Activated CD4-positive, alpha-beta T cell treated with anti-CD3 and anti-CD28 coated beads, Interleukin-2, amount 10 ng/mL, durations not matched to agents 24 days and 14 days (primary cell): ENCODE measurements at regions not wholly inside any gene's neighbourhood (a gene's known extent, or its start where the extent isn't known, plus 50 kb on each side); places are given as distances from the start of the nearest gene placed in this dataset.

ENCODE experiments used
- DNase-seq: peaks from one replicate; pipeline ENCODE4 v3.0.0; 2022
- H3K27ac Mint-ChIP-seq: one replicate; pipeline ENCODE4 v1.8.0; 2022; ENCODE audit warnings: mild to moderate bottlenecking, mixed read lengths
- H3K27me3 Mint-ChIP-seq: one replicate; pipeline ENCODE4 v1.8.0; 2022; ENCODE audit warnings: mixed read lengths
- H3K36me3 Mint-ChIP-seq: one replicate; pipeline ENCODE4 v1.8.0; 2022; ENCODE audit warnings: low read depth, mild to moderate bottlenecking, mixed read lengths
- H3K4me1 Mint-ChIP-seq: one replicate; pipeline ENCODE4 v1.8.0; 2021; ENCODE audit warnings: mixed read lengths
- H3K4me3 Mint-ChIP-seq: one replicate; pipeline ENCODE4 v1.8.0; 2022; ENCODE audit warnings: mild to moderate bottlenecking, moderate library complexity, mixed read lengths
- H3K9me3 Mint-ChIP-seq: one replicate; pipeline ENCODE4 v1.8.0; 2021; ENCODE audit warnings: mixed read lengths
- intact Hi-C: fragments of 100-400 bp; cut with micrococcal nuclease; formaldehyde crosslinking; loops from one replicate; pipeline ENCODE4 v1.15.1; 2023

DNA sequence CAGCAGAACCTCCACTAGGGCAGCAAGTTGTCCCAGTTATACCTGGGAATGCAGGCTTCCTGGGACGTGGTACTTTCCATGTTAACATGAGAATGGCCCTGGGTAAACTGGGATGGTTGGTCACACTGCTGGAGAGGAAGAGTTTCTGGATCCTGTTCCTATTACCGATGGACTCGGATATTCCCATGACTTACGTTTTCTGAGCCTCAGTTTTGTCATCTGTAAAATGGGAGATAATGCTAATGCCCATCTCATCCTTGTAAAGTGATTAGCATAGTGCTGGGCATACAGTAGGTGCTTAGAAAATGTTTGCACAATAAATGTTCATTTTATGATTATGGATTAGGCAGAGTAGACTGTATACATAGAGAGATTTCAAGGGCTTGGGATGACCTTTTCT, 280.9 kb upstream of the EEF2KMT start:
- Mint-ChIP-seq H3K9me3 (no peaks in the 10 kb centered on the region), H3K27ac (no peak overlapping the region), H3K27me3 (no peaks in the 10 kb centered on the region), H3K4me1 (no peaks in the 10 kb centered on the region), H3K36me3 (no peaks in the 10 kb centered on the region), H3K4me3 (no peak overlapping the region)
- intact Hi-C loops: no loop called here
- DNase-seq: no peak

DNA sequence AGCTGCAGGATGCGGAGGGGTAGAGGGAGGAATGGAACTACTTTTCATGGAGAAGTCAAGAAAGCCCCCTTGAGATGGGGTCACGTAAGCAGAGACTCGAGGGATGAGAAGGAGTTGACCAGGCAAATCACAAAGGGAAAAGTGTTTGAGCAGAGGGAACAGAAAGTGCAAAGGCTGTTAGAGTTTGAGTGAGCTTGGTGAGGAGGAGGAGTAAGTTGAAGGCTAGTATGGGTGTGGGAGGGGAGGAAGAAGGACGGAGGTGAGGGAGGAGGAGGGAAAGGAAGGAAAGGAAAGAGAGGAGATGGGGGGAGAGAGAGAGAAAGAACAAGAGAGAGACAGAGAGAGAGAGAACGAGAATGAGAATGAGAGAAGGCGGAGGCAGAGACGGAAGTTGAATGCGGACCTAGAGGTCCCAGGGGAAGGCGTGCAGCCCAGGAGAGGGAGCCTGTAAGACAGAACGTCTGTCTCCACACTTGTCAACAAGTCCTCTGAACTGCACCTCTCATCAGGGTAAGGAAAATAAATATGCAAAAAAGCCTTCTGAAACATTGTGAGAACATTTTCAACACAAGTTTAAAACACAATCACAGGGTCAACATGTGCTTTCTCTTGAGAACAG, 279.8 kb upstream of the EEF2KMT start:
- no peaks in the 10 kb centered on the region for H3K27me3 Mint-ChIP-seq
- no peak overlapping the region for H3K27ac Mint-ChIP-seq
- no peak for DNase-seq
- no peaks in the 10 kb centered on the region for H3K4me1 Mint-ChIP-seq
- no peak overlapping the region for H3K4me3 Mint-ChIP-seq
- no peaks in the 10 kb centered on the region for H3K36me3 Mint-ChIP-seq
- no peaks in the 10 kb centered on the region for H3K9me3 Mint-ChIP-seq
- intact Hi-C loops: no loop called here

DNA sequence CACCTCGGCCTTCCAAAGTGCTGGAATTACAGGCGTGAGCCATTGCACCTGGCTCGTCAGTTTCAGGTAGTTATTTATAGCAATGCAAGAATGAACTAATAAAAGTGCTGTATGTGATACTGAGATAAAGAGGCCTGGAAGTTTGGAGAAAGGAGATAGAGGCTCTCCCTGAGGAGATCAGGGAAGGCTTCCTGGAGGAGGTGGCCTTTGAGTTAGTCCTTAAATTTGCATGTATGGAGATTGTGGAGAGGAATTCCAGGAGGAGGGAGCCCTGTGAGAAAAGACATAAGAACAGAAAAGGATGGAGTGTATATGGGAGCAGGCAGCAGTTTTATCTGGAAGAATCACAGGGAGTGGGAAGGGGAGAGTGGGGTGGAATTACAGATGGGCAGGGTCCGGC, 276.6 kb upstream of the EEF2KMT start:
- intact Hi-C loops: no loop called here
- Mint-ChIP-seq H3K4me1 (no peaks in the 10 kb centered on the region), H3K27me3 (no peaks in the 10 kb centered on the region), H3K9me3 (no peaks in the 10 kb centered on the region), H3K4me3 (no peak overlapping the region), H3K27ac (no peak overlapping the region), H3K36me3 (no peaks in the 10 kb centered on the region)
- no peak for DNase-seq

DNA sequence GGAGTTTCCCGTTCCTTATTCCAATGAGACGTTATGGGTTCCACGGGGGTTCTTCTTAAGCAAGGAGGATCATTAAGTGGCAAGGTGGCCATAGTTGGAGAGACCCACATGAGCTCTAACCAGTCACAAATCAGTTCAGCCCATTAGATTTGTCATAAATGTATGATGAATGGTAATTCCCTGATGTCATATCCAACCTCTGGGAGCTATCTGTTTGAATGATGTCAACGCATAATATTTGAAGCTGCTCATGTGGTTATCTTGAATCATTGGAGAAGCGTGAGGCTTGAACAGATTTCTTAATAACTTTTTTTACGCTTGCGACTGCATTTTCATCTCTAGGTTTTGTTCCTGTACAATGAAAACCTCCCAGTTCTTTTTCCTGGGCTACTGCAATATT, 270.4 kb upstream of the EEF2KMT start:
- Mint-ChIP-seq H3K9me3 (no peaks in the 10 kb centered on the region), H3K27me3 (no peaks in the 10 kb centered on the region), H3K4me3 (no peak overlapping the region), H3K36me3 (no peaks in the 10 kb centered on the region), H3K27ac (no peak overlapping the region), H3K4me1 (no peaks in the 10 kb centered on the region)
- intact Hi-C loops: no loop called here
- DNase-seq: no peak

DNA sequence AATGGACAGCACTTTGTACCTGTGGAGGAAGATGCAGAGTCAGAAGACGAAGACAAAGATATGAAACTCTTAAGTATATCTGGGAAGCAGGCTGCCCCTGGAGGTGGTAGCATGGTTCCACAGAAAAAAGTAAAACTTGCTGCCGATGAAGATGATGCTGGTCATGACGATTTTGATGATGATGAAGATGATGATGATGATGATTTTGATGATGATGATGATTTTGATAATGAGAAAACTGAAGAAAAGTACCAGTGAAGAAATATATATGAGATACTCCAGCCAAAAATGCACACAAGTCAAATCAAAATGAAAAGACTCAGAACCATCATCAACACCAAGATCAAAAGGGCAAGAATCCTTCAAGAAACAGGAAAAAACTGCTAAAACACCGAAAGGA, 268.5 kb upstream of the EEF2KMT start:
- no peaks in the 10 kb centered on the region for H3K36me3 Mint-ChIP-seq

DNA sequence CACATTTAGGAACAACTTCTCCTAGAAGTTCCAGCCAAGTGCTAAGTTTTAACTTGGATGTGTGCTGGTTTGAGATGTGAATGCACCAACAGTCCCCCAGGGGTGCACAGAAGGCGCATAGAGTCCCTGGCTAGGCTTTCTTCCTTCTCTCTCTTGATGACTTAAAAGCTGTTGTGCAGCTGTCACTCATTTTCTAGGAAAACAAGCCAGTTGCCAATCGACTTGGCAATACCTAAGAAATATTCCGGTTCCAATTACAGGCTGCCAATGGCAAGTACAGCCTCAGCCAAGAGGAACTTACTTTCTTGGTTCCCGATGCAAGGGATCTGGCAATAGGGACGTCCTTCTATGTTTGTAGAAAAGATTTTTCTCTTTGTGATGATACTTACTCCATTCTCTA, 266.6 kb upstream of the EEF2KMT start:
- Mint-ChIP-seq H3K27ac (no peak overlapping the region), H3K27me3 (no peaks in the 10 kb centered on the region), H3K36me3 (no peaks in the 10 kb centered on the region), H3K9me3 (no peaks in the 10 kb centered on the region), H3K4me3 (no peak overlapping the region), H3K4me1 (no peaks in the 10 kb centered on the region)
- DNase-seq: no peak
- intact Hi-C loops: no loop called here

More for the DNA sequence above, 268.5 kb upstream of the EEF2KMT start:
- Mint-ChIP-seq H3K4me3 (no peak overlapping the region), H3K27me3 (no peaks in the 10 kb centered on the region), H3K4me1 (no peaks in the 10 kb centered on the region), H3K27ac (no peak overlapping the region), H3K9me3 (no peaks in the 10 kb centered on the region)
- intact Hi-C loops: no loop called here
- DNase-seq: no peak

DNA sequence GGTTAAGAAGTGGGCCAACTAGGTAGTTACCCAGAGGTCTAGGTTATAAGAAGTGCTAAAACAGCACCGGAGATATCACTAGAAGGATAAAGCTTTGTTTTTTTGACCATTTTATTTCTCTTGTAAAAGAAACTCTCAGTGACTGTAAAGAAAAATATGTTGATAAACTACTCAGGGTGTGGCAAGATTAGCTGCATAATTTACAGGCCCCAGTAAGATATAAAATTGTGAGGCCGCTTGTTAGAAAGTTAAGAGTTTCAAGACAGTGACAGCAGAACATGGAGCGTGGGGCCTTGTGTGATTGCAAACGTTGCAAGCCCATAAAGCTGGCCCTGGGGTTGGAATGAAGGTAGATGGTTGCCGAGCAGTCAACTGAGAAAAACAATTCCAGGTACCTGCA, 263.7 kb upstream of the EEF2KMT start:
- no peaks in the 10 kb centered on the region for H3K4me1 Mint-ChIP-seq
- H3K9me3 Mint-ChIP-seq: no peaks in the 10 kb centered on the region
- H3K27ac Mint-ChIP-seq: no peak overlapping the region
- DNase-seq: no peak
- no peak overlapping the region for H3K4me3 Mint-ChIP-seq
- intact Hi-C loops: no loop called here
- no peaks in the 10 kb centered on the region for H3K36me3 Mint-ChIP-seq
- no peaks in the 10 kb centered on the region for H3K27me3 Mint-ChIP-seq

DNA sequence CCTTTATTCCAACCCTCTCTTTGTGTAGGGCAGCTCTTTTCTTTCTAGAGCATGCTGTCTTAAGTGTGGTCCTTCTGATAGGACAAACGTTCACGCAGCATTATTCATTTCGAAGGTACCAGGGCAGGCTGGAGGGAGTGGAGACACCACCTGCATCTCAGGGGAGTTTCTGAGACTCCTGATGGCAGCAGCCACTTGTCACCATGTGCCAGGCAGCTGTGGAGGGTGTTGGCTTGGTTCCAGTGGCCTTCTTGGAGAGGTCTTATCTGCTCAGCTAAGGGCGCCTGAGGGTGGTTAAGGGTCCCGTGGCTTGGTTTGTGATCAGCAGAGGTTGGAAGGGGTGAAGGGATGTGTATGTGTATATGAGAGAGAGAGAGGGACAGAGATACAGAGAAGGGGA, 257.1 kb upstream of the EEF2KMT start:
- Mint-ChIP-seq H3K4me3 (no peak overlapping the region), H3K36me3 (no peaks in the 10 kb centered on the region), H3K27ac (no peak overlapping the region), H3K9me3 (no peaks in the 10 kb centered on the region), H3K27me3 (no peaks in the 10 kb centered on the region), H3K4me1 (no peaks in the 10 kb centered on the region)
- no peak for DNase-seq
- intact Hi-C loops: no loop called here

DNA sequence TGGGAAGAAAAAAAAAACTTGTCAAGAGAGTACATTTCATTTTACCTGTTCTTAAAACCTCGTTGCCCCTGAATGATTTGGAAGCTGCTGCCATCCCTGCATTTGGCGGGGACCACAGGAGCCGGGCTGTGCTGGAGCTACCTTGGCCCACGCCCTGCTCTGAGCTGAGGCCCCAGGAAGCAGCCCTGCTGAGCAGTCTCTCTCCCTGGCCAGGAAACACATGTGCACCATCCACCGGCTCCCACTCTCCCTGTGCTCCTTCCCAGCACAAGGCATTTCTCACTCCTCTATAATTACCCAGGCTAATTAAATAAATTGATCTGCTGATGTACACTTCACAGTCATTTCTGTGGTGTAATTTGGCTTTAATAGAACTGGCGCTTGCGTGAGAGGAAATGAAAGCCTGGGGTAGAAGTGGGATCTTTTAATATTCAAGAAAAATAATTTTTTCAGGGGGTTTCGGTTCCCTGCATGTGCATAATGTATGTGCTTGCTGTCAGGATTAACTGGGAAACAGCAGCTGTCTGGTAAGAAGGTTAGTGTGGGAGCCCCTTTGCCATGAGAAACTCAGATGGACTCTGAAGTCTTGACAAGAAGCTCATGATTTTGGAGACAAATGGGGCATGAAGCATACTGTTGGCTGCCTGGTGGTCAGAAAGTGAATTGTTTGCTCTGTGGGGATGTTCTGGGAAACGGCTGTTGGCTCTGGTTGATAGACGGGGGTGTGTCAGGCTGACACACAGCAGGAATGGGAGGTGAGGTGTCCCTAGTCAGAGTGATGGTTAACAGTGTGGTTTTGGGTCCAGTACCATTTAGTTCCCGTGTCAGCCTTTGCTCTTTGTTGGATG, 252.3 kb upstream of the EEF2KMT start:
- Mint-ChIP-seq H3K9me3 (peaks cover 5% of the 10 kb centered on the region), H3K36me3 (no peaks in the 10 kb centered on the region), H3K4me3 (no peak overlapping the region), H3K27me3 (no peaks in the 10 kb centered on the region), H3K27ac (no peak overlapping the region), H3K4me1 (no peaks in the 10 kb centered on the region)
- DNase-seq: no peak
- intact Hi-C loops: no loop called here

DNA sequence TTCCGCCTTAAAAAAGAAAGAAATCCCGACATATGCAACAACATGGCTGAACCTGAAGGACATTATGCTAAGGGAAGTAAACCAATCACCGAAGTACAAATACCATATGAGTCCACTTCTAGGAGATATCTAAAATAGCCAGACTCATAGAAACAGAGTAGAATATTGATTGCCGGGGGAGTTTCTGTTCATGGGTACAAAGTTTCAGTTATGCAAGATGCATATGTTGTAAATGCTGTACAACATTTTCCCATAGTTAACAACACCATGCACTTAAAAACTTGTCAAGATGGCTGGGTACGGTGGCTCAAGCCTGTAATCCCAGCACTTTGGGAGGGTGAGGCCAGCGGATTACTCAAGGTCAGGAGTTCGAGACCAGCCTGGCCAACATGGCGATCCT, 251.5 kb upstream of the EEF2KMT start:
- Mint-ChIP-seq H3K9me3 (peaks cover 5% of the 10 kb centered on the region), H3K36me3 (no peaks in the 10 kb centered on the region), H3K27ac (no peak overlapping the region), H3K4me1 (no peaks in the 10 kb centered on the region), H3K4me3 (no peak overlapping the region), H3K27me3 (no peaks in the 10 kb centered on the region)
- DNase-seq: no peak
- intact Hi-C loops: no loop called here

DNA sequence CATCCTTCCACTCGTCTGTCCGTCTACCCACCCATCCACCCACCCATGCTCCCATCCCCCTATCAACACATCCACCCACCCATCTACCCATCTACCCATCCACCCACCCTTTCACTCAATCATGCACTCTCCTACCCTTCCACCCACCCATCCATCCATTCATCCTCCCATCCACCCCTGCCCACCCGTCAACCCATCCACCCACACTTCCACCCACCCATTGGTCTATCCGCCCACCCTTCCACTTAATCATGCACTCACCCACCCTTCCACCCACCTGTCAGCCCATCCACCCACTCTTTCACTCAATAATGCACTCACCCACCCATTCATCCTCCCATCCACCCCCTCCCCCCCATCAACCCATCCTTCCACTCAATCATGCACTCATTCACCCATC, 250.0 kb upstream of the EEF2KMT start:
- H3K4me1 Mint-ChIP-seq: no peaks in the 10 kb centered on the region
- no peak overlapping the region for H3K27ac Mint-ChIP-seq
- H3K36me3 Mint-ChIP-seq: no peaks in the 10 kb centered on the region
- intact Hi-C loops: no loop called here
- no peak overlapping the region for H3K4me3 Mint-ChIP-seq
- H3K27me3 Mint-ChIP-seq: no peaks in the 10 kb centered on the region
- peaks cover 5% of the 10 kb centered on the region for H3K9me3 Mint-ChIP-seq
- no peak for DNase-seq

DNA sequence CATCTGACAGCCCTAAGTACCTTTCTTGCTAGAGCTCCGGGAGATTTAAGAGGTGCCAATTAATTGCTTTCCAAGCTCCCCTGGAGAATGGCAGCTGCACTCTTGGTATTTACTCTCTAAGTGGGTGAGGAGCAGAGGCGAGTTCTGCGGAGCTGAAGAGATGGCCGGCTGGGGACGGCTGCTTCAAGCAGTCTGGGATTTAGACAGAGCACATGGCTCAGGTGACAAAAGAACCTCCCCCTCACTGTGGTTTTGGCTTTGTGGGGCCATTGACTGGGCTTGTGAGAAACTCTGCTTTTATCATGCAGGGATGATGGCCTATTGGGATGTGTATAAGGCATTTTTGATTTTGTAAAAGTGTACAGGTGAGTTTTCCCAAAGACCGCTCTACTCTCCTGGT, 239.3 kb upstream of the EEF2KMT start:
- intact Hi-C loops: no loop called here
- Mint-ChIP-seq H3K27me3 (no peaks in the 10 kb centered on the region), H3K4me3 (no peak overlapping the region), H3K27ac (no peak overlapping the region), H3K36me3 (no peaks in the 10 kb centered on the region), H3K4me1 (no peaks in the 10 kb centered on the region), H3K9me3 (no peaks in the 10 kb centered on the region)
- no peak for DNase-seq

DNA sequence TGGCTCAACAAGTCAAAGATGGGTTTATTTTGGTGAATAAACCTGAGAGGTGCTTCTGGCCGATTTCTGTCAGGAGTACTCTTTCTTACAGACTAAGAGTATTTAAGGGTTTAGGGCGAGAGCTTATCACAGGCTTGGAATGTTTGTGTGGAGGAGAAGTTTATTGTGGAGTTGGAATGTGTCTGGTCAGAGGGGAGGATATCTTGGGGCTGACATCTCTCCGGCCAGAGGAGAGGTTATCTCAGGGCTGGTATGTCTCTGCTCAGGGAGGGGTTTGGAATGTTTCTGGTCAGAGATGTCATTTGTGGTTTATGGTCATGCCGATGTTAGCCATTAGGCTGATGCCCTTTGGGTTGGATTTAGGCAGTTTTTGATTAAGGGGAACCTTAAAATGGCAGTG, 236.4 kb upstream of the EEF2KMT start:
- H3K4me3 Mint-ChIP-seq: no peak overlapping the region
- no peaks in the 10 kb centered on the region for H3K27me3 Mint-ChIP-seq
- DNase-seq: no peak
- intact Hi-C loops: no loop called here
- no peaks in the 10 kb centered on the region for H3K4me1 Mint-ChIP-seq
- H3K27ac Mint-ChIP-seq: no peak overlapping the region
- H3K36me3 Mint-ChIP-seq: no peaks in the 10 kb centered on the region
- H3K9me3 Mint-ChIP-seq: peaks cover 3% of the 10 kb centered on the region

DNA sequence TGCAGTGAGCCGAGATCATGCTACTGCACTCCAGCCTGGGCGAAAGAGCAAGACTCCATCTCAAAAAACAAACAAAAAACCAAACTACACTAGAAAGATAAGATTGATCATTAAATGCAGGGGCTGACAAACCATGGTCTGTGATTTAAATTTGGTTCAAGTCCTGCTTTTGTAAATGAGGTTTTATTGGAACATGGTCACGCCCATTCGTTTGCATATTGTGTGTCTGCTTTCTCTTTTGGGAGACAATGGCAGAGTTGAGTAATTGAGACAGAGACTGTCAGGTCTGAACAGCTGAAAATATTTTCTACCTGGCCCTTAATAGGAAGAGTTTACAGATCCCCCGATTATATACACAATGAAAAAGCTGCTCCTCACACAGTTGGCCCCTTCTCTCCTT, 235.5 kb upstream of the EEF2KMT start:
- Mint-ChIP-seq H3K9me3 (peaks cover 3% of the 10 kb centered on the region), H3K36me3 (no peaks in the 10 kb centered on the region), H3K27ac (no peak overlapping the region), H3K27me3 (no peaks in the 10 kb centered on the region), H3K4me1 (no peaks in the 10 kb centered on the region), H3K4me3 (no peak overlapping the region)
- no peak for DNase-seq
- intact Hi-C loops: no loop called here

DNA sequence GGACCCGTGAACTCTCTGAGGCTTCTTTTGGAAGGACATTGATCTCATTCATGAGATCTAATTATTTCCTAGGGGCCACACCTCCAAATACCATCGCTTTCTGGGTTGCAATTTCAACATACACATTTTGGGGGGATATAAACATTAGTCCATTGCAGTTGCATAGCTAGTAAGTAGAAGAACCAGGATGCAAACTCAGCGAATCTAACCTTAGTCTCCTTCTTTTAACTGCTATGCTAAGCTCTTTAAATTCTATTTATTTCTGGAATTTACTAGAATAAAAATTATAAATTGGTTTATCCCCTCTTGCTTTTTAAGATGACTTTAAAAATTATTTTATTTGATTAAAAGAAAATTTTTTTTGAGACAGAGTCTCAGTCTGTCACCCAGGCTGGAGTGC, 232.5 kb upstream of the EEF2KMT start:
- Mint-ChIP-seq H3K27ac (no peak overlapping the region), H3K4me1 (no peaks in the 10 kb centered on the region), H3K4me3 (no peak overlapping the region), H3K9me3 (peaks cover 3% of the 10 kb centered on the region), H3K27me3 (no peaks in the 10 kb centered on the region), H3K36me3 (no peaks in the 10 kb centered on the region)
- DNase-seq: no peak
- intact Hi-C loops: no loop called here
